Stimulated activated CD8-positive, alpha-beta memory T cell treated with anti-CD3 and anti-CD28 coated beads, Interleukin-7, amount 100 ng/mL, for 1 hour (primary cell): ENCODE measurements at regions not wholly inside any gene's neighbourhood (a gene's known extent, or its start where the extent isn't known, plus 50 kb on each side); places are given as distances from the start of the nearest gene placed in this dataset.
"Not testable (repeated sequence)": the region's sequence is repeated elsewhere in the genome, so short reads cannot be mapped to it uniquely, and the experiment has no call there.

Experiments
- DNase-seq, 2 donors: peaks; one replicate each; pipeline ENCODE4 v3.0.0-alpha.2; 2020; ENCODE audit warnings: low read depth in 2 of 2

DNA sequence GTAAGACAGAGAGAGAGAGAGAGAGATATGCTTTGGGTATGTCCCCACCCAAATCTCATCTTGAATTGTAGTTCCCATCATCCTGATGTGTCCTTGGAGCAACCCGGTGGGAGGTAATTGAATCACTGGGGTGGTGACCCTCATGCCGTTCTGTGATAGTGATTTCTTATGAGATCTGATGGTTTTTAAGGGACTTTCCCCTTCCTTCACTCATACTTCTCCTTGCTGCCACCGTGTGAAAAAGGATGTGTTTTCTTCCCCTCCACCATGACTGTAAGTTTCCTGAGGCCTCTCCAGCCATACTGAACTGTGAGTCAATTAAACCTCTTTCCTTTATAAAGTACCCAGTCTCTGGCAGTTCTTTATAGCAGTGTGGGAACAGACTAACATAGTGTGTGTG lies 60.3 kb downstream of the EOMES start:
- no peak for DNase-seq

DNA sequence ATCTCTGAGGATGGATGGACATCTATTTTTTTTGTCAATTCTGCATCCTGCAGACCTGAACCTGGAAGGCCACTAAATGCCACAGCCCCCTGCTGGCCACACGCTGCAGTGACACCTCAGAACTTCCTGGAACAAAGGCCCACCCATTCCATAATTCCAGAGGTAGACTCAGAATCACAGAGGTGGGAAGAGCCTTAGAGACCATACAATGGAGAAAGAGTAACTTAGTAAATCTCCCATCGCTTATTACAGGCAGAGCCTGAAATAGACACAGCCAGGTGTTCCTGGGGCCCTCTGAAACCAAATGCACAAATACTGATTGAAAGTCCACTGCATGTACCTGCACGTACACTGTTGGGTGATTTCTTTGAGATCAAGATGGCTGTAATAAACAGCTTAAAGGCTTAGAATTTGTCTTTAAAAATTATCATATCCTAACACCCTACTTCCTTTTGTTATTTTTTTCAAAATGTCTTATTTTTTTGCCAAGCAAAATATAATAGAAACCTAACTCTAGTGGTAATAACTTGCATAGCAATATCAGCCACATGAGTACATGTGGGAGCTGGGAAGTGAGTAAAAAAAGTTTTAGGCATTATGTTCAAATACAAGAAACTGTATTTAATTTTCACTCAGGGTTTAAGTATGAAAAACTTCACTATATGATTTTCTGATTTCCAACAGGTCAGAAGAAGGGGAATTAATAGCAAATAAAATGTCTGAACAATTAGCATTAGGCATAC lies 62.7 kb downstream of the EOMES start:
- DNase-seq, result peak in 1 of 2 donors; percentile 19

DNA sequence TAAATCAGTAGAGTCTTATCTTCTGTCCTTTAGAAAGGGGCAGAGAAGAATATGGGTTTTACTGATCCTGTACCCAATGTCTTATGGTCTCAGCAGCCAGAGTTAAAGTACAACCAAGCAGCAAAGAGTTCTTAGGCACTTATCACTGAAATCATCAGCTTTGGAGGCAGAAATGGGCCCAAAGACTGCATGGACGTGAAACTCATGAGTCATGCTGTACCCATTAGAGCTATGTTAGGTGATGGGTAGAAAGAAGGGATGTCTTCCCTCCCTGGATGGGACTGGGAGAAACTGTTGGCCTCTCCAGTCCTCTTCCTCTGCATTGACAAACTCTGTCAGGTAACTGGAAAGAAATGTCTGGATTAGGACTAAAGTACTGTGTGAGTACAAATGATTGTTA lies 63.4 kb downstream of the EOMES start:
- DNase-seq, result no peak

- no peak for DNase-seq
Measured at GRCh38 chr3:27657871-27658270, 64.3 kb downstream of the EOMES start.

GRCh38 chr3:27657404-27657803 lies 64.7 kb downstream of the EOMES start:
- no peak for DNase-seq

GRCh38 chr3:27656790-27657189 lies 65.3 kb downstream of the EOMES start:
- no peak for DNase-seq

DNA sequence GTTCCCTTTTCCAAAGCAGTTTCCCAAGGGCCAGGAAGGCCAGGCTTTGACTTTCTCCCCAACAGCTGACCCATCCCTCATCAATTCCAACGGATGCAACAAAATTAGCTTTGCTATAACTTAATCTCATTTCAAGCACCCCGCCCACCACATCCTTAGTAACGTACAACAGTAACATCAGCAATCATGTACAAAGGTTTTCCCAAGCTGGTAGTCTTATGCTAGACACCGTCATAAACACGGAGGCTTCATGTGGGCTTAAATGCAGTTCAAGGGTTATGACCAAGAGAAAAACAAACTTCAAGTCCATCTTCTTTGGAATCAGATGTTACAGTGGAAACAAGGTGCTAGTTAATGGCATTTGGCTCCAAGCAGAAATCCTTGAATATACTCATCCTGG lies 66.6 kb downstream of the EOMES start:
- DNase-seq, result no peak

GRCh38 chr3:27653803-27654558 lies 68.1 kb downstream of the EOMES start:
- no peak for DNase-seq

DNA sequence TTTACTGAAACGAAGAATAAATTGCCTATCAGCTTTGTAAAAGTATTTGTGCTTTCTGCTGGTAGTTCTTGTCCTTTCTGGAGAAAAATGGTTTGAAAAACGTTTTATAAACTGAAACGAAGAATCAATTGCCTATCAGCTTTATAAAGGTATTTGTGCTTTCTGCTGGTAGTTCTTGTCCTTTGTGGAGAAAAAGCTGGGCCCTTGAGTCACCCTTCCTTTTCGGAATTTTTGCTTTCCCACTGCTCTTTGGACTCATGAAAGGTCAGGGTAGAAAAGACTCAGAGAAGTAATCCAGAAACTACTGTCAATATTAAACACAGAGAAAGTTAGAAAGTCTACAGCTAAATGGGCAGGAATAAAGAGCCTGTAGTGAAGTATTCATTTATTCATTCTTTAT lies 72.8 kb downstream of the EOMES start:
- DNase-seq, result no peak

DNA sequence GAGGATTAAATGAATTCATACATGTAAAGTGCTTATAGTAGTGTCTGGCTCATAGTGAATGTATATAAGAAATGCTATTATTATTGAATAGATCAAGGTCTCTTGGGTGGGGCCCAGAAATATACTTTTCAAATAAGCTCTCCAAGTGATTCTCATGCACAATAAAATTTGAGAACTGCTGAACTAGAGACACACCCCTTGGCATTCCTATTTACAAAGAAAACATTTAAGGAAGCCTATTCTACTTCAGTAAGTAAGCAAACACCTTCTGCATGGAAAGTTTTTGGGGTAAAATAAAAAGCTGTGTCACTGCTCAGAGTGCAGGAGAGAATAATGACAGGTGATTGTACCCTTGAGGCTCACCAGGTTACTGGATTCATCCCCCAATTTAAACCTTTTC lies 75.2 kb downstream of the EOMES start:
- DNase-seq, result no peak

DNA sequence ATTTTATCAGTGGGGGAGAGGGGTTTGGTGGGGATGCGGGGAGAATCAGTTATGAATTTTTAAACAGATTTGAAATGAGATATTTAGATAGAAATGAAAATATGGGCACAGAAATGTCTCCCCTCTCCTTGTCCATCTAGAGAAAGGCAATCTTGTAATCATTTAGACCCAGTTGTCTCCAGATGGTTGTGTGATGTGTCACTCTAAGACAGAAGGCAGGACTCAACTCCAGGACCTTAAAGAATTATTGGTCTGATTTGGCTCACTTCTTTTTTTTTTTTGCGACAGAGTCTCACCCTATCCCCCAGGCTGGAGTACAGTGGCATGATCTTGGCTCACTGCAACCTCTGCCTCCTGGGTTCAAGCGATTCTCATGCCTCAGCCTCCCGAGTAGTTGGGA lies 77.2 kb downstream of the EOMES start:
- no peak for DNase-seq

DNA sequence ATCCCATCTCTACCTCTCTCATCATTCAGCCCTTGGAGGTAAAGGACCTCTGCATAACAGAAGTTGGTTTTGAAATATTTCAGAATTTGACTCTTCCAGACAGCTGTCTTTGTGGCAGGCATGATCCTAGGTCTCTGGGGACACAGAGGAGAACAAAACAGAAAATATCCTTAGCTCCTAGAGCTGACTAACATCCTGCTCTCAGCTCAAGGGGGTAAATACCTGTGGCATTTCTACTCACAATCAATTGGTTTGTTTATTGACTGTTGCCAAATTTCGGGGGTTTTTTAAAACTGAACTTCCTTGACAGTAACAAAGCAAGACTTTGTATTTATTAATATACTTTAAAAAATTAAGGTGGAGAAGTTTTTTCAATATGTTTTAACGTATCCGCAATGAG lies 78.8 kb downstream of the EOMES start:
- no peak for DNase-seq

- DNase-seq, result no peak
Measured at GRCh38 chr3:27642796-27643195, 79.3 kb downstream of the EOMES start.

GRCh38 chr3:27641888-27642601 lies 80.1 kb downstream of the EOMES start:
- no peak for DNase-seq

- no peak for DNase-seq
Measured at GRCh38 chr3:27641271-27641800, 80.8 kb downstream of the EOMES start.

- no peak for DNase-seq
Measured at GRCh38 chr3:27639271-27639670, 82.9 kb downstream of the EOMES start.

DNA sequence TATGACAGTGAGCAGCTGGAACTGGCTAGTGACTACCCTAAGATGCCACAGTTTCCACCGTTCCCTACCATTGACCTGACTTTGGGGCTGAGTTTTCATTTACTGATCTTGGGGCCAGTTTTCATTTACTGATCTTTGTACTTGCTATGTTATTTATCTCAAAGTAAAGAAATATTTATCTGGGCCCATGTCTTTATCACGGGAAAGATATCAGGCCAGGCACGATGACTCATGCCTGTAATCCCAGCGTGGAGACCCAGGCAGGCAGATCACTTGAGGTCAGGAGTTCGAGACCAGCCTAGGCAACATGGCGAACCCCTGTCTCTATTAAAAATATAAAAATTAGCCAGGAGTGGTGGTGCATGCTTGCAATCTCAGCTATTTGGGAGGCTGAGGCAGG lies 83.5 kb downstream of the EOMES start:
- no peak for DNase-seq

DNA sequence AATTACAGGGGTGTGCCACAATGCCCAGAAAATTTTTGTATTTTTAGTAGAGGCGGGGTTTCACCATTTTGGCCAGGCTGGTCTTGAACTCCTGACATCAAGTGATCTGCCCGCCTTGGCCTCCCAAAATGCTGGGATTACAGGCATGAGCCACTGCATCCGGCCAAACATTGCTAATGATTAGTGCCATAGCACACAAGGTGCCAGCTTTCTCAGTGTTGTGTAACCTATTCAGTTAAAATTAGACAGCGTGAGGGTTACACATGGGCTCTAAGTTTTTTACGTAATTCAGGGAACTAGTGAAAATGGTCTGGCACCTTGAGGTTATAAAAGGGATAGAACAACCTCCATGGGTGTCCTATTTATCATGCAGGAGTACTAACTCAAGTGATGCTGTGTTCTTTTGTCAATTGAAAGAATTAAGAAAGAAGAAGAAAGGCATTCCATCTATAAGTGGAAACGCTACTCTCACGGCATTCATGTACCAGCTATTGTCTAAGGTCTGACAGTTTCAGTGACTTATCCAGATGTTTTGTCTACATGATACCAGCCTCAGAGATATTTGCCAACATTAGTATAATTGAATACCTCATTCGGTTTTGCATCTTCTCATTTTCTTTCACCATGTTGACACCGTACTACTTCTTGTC lies 84.7 kb downstream of the EOMES start:
- no peak for DNase-seq

DNA sequence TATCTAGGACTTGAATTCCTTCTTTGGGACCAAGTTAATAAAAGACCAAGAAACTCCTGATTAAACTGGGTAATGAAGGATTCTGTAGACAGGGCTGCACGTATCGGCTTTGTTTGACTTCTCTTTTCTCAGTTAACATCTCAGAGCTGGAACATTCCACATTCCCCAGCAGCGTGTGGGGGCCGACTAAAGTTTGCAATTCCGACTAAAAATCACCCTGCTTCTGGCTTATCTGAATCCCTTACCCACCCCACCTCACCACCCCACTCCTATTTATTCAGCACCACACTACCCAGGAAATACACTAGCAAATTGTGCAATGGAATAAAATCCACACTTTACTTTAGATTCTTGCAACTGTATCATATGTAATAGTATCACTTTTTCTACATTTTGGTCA lies 87.1 kb downstream of the EOMES start:
- DNase-seq, result not testable (repeated sequence)

GRCh38 chr3:27633224-27633545 lies 88.9 kb downstream of the EOMES start:
- DNase-seq, result no peak

- peak in 1 of 2 donors; percentile 14 for DNase-seq
Measured at GRCh38 chr3:27632431-27633223, 89.5 kb downstream of the EOMES start.
